HepG2 (cell line): ENCODE measurements at regions not wholly inside any gene's neighbourhood (a gene's known extent, or its start where the extent isn't known, plus 50 kb on each side); places are given as distances from the start of the nearest gene placed in this dataset.

Experiments used
- DMAP1 ChIP-seq: IDR thresholded peaks from 2 replicates; pipeline ENCODE4 v1.6.1; 2016
- NR3C1 ChIP-seq: sonication (generic); formaldehyde crosslinking; IDR thresholded peaks from 2 replicates; pipeline ENCODE4 v1.4.0; 2020; ENCODE audit warnings: missing genetic modification reagents
- RARA ChIP-seq: IDR thresholded peaks from 2 replicates; pipeline ENCODE4 v1.6.1; 2016; ENCODE audit warnings: missing genetic modification reagents, missing compliant biosample characterization
- RELA ChIP-seq: sonication (generic); formaldehyde crosslinking; IDR thresholded peaks from 2 replicates; pipeline ENCODE4 v1.4.0; 2020; ENCODE audit warnings: missing genetic modification reagents
- RFX5 ChIP-seq: IDR thresholded peaks from 2 replicates; pipeline ENCODE4 v1.6.1; 2011; ENCODE audit warnings: low read depth, low read length, improper control_type of control experiment
- ZKSCAN8 ChIP-seq: IDR thresholded peaks from 2 replicates; pipeline ENCODE4 v1.6.1; 2016; ENCODE audit warnings: borderline replicate concordance, missing genetic modification reagents, missing compliant biosample characterization
- ZNF234 ChIP-seq: sonication (generic); formaldehyde crosslinking; conservative IDR thresholded peaks from 2 replicates; pipeline ENCODE4 v1.5.1; 2020; ENCODE audit warnings: mild to moderate bottlenecking, missing genetic modification reagents
- ZSCAN25 ChIP-seq: sonication (generic); formaldehyde crosslinking; IDR thresholded peaks from 2 replicates; pipeline ENCODE4 v1.8.0; 2022; ENCODE audit warnings: mild to moderate bottlenecking, missing genetic modification reagents
- TF ChIP-seq, protein P1 (sequence below): sonication (generic); formaldehyde crosslinking; IDR thresholded peaks from 2 replicates; pipeline ENCODE4 v1.4.0; 2020; ENCODE audit warnings: missing genetic modification reagents, borderline replicate concordance
- TF ChIP-seq, protein P2 (sequence below): sonication (generic); formaldehyde crosslinking; IDR thresholded peaks from 2 replicates; pipeline ENCODE4 v1.4.0; 2020; ENCODE audit warnings: missing genetic modification reagents

DNA sequence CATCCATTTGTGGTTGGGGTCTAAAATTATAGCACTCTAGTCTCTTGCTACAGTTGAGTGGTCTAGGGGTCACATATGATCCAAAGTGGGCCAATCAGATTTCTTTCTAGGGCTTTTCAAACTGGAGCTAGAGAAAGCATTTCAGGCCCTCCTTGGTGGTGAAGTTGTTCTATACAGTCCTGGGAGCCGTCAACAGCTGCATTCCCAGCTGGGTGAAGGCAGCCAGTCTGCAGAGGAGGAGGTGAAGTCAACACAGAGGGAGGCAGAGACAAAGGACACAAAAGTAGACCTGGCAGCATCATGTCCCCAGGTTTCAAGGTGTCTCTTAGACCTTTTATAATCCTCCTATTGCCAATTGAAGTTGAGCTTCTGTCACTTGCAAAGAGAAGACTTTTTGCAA lies 518.2 kb downstream of the BNC2 start (continued):
- TF ChIP-seq, protein P1, sequence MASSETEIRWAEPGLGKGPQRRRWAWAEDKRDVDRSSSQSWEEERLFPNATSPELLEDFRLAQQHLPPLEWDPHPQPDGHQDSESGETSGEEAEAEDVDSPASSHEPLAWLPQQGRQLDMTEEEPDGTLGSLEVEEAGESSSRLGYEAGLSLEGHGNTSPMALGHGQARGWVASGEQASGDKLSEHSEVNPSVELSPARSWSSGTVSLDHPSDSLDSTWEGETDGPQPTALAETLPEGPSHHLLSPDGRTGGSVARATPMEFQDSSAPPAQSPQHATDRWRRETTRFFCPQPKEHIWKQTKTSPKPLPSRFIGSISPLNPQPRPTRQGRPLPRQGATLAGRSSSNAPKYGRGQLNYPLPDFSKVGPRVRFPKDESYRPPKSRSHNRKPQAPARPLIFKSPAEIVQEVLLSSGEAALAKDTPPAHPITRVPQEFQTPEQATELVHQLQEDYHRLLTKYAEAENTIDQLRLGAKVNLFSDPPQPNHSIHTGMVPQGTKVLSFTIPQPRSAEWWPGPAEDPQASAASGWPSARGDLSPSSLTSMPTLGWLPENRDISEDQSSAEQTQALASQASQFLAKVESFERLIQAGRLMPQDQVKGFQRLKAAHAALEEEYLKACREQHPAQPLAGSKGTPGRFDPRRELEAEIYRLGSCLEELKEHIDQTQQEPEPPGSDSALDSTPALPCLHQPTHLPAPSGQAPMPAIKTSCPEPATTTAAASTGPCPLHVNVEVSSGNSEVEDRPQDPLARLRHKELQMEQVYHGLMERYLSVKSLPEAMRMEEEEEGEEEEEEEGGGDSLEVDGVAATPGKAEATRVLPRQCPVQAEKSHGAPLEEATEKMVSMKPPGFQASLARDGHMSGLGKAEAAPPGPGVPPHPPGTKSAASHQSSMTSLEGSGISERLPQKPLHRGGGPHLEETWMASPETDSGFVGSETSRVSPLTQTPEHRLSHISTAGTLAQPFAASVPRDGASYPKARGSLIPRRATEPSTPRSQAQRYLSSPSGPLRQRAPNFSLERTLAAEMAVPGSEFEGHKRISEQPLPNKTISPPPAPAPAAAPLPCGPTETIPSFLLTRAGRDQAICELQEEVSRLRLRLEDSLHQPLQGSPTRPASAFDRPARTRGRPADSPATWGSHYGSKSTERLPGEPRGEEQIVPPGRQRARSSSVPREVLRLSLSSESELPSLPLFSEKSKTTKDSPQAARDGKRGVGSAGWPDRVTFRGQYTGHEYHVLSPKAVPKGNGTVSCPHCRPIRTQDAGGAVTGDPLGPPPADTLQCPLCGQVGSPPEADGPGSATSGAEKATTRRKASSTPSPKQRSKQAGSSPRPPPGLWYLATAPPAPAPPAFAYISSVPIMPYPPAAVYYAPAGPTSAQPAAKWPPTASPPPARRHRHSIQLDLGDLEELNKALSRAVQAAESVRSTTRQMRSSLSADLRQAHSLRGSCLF: no peak
- TF ChIP-seq RARA: no peak
- TF ChIP-seq ZKSCAN8: no peak
- no peak for TF ChIP-seq ZNF234
- no peak for TF ChIP-seq RFX5
- no peak for TF ChIP-seq NR3C1 (CRISPR knock-in tag)
- TF ChIP-seq ZSCAN25 (CRISPR knock-in tag): no peak
- no peak for TF ChIP-seq RELA (CRISPR knock-in tag)
- no peak for TF ChIP-seq DMAP1 (CRISPR knock-in tag)
- TF ChIP-seq, protein P2, sequence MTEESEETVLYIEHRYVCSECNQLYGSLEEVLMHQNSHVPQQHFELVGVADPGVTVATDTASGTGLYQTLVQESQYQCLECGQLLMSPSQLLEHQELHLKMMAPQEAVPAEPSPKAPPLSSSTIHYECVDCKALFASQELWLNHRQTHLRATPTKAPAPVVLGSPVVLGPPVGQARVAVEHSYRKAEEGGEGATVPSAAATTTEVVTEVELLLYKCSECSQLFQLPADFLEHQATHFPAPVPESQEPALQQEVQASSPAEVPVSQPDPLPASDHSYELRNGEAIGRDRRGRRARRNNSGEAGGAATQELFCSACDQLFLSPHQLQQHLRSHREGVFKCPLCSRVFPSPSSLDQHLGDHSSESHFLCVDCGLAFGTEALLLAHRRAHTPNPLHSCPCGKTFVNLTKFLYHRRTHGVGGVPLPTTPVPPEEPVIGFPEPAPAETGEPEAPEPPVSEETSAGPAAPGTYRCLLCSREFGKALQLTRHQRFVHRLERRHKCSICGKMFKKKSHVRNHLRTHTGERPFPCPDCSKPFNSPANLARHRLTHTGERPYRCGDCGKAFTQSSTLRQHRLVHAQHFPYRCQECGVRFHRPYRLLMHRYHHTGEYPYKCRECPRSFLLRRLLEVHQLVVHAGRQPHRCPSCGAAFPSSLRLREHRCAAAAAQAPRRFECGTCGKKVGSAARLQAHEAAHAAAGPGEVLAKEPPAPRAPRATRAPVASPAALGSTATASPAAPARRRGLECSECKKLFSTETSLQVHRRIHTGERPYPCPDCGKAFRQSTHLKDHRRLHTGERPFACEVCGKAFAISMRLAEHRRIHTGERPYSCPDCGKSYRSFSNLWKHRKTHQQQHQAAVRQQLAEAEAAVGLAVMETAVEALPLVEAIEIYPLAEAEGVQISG (CRISPR knock-in tag): no peak
